GM19328 (cell line): ENCODE measurements at regions not wholly inside any gene's neighbourhood (a gene's known extent, or its start where the extent isn't known, plus 50 kb on each side); places are given as distances from the start of the nearest gene placed in this dataset.

Experiments used
- ATAC-seq: cut with Tn5 transposase; IDR thresholded peaks from one replicate; pipeline ENCODE4 v1.9.1; 2021; ENCODE audit warnings: mild to moderate bottlenecking, moderate library complexity; ENCODE audit not compliant: unreplicated experiment

- no peak for ATAC-seq
These were observed 132.4 kb downstream of the NUAK1 start for GRCh38 chr12:106006382-106006781.

DNA sequence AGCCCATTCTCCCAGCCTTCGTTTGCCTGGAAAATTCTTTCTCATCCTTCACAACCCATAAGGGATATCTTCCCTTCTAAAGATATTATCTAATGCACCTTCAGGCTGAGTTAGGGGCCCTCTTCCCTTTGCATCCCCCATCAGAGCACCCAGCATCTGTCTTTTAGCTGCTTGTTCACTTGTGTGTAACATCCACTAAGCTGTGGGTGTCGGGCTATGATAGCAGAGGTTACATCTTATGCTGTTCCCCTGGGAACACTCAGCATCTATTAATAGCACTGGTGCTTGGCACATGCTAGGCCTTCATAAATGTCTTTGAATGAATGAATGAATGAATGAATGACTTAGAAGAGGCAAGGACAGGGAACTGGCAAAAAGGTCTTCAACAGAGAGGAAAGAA lies 131.8 kb downstream of the NUAK1 start:
- ATAC-seq: no peak

GRCh38 chr12:106010741-106011140 lies 128.0 kb downstream of the NUAK1 start:
- no peak for ATAC-seq
